ENCODE measurements at regions not wholly inside any gene's neighbourhood (a gene's known extent, or its start where the extent isn't known, plus 50 kb on each side); places are given as distances from the start of the nearest gene placed in this dataset.
"Not testable (repeated sequence)": the region's sequence is repeated elsewhere in the genome, so short reads cannot be mapped to it uniquely, and the experiment has no call there.

DNA sequence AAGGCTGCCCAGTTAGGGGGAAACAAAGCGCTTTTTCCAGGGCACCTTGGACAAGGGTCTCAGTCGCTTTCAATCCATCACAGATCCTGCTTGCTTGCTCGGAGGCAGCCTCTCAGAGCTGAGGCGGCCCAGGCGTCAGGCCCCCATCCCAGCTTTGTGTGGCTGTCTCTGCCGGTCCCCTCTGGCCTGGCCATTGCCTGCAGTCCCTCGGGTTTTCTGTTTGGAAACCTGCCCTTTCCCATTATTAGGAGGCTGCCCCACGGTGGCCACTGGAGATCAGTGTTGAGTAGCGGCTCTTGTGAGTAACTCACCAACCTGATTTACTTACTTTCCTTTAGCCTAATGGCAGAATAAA is 216.1 kb downstream of the GLRX3 start:
- DNase-seq = no peak

DNA sequence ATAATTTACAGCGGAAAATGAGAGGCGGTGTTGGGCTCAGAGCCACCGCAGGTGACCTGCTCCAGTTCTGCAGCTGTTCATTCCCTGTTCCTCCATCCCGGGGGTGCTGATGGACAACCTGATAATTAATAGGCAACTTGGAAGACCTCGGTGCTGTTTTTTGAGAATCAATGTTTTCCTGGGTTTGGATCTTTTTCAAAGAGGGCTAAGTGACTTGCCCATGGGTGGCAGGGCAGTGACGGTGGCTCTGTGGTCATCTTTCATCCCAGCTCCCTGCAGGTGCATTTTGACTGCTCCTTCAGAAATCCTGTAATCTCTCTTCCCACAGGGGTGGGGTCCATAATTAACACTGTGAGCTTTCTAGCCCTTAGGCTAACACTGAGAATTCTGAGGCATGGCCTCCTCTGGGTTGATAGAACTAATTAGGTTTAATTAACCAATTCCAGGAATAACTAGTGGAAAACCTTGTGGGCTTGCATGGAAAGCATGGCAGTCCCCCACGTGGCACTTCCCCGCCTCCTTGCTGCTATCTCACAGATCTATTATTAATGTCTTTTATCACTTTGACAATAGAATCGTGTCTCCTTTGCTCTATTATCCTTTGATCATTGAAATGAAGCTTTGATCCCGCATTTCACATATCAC is 217.9 kb downstream of the GLRX3 start:
- no peak for DNase-seq

DNA sequence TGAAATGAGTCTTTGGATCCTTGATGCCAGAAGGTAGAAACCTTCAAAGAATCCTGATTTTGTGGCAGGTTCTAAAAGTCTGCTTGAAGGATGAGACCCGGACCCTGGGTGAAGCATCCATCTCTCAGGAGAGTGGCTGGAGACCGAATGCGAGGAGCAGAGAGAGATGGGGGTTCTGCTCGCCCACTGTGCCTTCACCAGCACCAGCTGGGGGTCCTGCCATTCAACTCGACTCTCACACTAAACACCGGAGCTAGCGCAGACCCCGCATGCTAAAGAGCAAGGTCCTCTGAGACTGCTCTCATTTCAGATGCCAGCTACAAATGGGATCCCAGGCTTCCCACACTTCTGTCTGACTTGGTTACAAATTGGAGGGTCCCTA is 218.4 kb downstream of the GLRX3 start:
- DNase-seq = no peak

DNA sequence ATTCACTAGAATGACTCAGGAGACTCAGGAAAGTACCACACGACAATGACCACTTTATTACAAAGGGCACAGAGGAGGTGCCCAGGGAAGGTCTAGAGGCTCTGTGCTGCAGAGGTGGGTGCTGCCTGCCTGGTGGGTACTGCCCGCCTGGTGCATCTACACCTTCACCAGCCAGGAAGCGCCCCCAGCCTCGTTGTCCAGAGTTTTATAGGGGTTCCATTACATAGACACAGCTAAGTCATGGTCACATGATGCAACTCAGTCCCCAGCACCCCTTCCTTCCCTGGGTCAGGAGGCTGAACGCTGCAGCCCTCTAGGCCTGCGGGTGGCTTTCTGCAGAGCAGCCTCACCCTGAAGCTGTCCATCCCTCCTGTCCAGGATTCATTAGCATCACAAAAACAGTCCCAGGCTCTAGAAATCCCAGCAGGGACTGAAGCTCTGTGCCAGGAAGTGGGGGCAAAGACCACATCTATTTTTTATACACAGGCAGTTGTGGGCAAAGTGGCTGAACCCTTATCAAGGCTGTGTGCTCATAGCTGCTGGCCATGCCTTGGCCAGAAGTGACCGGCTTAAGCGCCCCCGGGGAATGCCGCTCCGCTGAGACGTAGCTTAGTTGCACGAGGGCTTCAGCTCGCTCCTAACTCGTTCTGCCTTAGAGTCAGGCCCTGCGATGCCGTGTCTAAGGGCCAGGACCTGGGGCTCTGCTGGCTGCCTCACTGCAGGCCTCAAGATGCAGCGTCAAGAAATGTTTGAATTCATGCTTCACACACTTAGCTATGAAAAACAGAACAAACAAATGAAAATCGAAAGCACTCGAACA is 219.0 kb downstream of the GLRX3 start:
- DNase-seq = no peak

DNA sequence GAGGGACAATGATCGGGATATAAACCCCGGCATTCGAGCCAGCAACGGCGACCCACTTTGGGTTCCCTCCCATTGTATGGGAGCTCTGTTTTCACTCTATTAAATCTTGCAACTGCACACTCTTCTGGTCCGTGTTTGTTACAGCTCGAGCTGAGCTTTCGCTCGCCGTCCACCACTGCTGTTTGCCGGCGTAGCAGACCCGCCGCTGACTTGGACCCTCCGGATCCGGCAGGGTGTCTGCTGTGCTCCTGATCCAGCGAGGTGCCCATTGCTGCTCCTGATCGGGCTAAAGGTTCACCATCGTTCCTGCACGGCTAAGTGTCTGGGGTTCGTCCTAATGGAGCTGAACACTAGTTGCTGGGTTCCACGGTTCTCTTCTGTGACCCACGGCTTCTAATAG is 220.2 kb downstream of the GLRX3 start:
- DNase-seq = not testable (repeated sequence)

DNA sequence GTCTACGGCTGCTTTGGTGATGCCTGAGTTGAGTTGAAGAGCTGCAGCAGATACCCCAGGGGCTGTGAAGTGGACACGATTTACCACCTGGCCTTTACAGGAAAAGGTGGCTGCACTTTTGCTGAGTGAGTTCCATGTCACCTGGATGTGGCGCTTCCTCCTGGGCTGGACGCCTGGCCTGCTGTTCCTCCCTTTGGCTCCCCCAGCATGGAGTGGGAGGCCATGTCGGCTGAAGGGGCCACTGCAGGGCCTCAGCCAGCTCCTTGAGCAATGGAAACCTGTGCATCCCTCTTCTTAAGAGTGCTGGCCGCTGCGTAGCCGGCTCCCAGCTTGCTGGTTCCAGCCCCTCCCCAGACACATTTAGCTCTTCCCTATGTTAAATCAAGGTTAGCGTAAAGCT is 221.0 kb downstream of the GLRX3 start:
- no peak for DNase-seq

DNA sequence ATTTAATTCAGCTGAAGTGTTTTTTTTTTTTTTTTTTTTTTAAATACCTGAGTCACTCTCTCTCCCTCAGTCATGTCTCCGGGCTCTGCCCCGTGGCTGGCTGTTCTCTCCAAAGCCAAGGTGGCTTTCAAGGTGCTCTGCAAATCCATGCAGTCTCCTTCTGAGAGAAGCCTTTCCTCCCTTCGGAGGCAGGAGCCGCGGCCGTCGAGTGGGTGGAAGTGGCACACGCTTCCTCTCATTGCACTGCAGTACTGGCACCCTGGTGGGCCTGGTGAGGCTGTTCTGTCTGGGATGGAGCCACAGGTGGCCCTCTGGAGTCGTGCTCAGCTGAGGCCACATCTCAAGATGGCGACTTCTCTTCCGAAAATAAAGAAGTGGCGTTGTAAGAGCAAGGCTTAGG is 221.8 kb downstream of the GLRX3 start:
- DNase-seq = no peak

DNA sequence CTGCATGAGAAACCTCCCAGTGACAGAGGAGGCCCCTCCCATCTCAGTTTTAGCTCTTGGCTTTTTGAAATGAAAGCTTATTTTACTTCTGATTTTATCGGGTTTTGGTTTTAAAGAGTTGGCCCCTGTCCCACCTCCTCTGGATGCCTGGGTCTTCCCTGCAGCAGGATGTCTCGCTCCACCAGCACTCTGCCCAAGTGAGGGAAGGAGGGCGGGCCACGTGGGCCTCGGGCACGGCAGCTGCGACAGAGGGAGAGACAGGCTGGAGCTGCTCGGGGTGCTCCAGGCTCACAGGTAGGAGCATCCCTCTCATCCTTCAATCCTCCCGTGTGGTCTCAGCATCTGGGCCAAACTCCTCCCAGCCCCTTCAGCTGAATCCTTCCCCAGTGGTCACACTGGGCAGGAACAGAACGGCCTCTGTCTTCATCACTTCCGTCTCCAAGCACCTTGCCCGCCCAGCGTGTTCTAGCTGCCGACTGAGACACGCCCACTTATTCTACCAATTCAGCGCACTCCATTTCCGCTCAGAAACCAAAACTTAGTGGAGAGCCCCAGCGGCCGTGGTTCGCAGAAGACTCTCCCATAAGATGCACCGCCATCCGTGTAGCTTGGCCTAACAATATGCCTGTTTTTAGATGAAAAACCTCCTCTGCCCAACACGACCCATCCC is 222.9 kb downstream of the GLRX3 start:
- no peak for DNase-seq

DNA sequence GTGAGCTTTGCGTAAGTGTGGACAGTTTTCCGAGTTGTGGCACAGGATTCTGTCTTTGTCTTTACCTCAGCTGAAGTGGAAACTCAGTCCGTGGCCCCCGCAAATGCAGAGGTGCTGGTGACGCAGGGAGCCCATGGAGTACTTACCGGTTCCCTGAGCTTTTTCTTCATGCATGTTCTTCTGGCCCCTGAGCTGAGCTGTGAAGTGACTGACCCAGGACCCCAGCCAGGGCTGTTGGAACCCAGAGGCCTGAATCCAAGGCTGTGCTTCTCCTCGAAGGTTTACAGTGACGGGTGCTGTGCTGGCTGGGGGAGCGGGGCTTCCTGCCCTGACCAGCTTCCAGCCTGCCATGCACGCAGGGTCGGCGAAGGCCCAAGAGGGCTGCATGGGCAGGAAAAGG is 223.5 kb downstream of the GLRX3 start:
- no peak for DNase-seq

DNA sequence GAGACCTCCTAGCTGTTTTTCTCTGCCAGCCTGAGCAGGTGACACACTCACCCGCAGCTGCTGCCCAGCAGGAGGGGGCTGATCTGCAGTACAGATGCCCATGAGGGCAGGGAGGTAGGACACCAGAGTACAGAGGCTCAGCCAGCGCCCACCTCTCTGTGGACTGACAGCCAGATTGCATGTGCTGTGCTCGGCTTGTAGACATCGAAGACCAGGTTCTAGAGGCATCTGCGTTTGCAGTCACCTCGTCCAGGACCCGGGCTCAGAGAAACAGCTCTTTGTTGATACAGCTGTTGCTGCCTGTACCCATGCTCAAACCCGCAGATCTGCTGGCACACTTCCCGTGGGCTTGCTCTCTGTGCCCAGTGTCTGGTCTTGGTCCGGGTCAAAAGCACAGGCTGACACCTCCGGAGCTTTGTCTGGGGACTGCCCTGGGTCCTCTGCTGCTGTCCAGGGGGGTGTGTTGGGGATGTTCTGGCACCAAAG is 224.7 kb downstream of the GLRX3 start:
- DNase-seq = no peak

DNA sequence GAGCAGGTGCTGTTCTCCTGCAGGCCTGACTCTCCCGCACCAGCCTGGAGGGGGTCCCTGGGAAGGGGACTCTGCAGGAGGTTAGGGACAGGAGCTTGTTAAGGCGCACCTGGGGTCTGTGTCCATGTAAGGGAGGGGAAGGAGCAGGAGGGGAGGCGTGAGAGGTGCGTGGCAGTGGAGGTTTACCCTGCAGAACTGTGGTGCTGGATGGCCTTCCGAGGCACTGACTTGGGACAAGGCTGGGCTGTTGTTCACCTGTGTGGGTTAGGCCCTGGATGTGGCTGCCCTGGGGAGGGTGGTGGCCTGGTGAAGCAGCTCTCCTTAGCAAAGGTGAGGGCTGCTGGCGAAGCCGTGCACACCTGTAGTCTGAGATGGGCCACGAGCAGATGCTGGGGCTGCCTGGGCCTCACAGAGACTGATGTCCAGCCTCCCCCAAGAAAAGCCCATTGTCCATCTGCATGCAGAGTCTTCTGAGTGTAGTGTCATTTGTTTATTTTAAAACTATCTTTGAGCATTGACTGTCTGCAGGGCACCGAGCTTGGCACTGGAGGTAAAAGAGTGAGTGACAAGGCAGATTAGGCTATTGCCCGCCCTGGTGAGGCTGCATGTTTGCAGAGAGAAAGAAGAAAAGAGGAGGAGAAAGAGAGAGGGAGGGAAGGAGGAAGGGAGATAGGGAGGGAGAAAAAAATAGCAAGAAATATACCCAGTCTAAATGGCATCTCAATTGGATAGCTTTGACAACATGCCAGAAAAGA is 225.3 kb downstream of the GLRX3 start:
- no peak for DNase-seq

DNA sequence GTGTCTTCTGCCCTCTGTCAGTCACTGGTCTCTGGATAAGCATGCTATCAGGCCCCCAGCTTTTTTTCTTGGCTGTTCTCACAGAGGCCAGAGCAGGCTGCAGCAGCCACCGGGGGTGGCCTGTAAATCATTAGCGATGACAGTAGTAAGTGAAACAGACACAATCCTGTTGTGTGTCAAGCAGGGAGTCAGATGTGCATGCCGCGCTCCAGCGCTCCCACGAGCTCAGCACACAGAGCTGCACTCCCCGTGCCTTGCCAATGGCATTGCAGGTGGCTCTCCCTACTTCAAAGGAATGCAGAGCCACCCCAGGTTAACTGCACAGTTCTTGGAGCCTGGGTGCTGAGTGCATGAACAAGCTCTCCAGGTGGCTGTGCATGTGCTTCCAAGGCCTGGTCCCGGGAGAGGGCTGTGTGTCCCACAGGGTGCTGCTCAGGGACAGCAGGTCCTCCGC is 226.1 kb downstream of the GLRX3 start:
- no peak for DNase-seq

DNA sequence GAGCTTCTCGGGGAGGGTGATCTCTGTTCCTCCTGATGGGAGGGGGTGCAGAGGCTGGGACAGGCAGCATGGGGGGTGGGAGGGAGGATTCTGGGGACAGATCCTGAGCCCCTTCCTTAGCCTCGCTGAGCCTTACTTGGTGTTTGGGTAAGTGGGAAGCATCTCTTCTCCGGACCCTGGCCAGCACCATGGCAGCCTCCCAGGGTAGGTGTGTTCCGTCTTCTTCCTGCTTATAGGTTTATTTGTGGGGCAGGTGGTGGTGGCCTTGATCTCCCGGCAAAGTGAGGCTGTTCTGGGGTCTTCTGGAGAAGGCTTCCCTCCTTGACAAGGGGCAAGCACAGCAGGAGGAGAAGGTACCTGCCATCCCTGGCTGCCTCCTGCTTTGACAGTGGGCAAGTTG is 226.9 kb downstream of the GLRX3 start:
- no peak for DNase-seq

DNA sequence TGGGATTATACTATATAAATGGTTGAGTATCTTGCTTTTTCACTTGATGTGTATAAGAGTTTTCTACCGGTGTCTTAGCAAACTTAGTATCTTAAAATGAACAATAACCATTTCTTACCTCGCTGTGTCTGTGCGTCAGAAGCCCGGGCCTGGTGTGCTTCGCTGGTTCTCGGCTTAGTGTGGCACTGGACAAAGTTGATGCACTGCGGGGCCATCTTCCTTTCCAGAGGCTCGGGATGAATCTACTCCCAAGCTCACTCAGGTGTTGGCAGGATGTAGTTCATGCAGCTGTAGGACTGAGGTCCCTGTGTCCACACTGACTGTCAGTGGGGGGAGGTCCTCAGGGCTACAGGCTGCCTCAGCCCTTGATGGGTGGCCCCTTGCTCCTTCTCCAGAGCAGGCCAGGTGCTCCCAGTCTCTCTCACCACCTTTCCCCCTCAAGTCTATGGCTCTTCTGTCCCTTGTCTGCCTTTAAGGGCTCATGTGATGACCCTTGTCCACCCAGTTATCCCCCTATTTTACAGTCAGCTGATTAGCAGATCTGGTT is 227.8 kb downstream of the GLRX3 start:
- no peak for DNase-seq

DNA sequence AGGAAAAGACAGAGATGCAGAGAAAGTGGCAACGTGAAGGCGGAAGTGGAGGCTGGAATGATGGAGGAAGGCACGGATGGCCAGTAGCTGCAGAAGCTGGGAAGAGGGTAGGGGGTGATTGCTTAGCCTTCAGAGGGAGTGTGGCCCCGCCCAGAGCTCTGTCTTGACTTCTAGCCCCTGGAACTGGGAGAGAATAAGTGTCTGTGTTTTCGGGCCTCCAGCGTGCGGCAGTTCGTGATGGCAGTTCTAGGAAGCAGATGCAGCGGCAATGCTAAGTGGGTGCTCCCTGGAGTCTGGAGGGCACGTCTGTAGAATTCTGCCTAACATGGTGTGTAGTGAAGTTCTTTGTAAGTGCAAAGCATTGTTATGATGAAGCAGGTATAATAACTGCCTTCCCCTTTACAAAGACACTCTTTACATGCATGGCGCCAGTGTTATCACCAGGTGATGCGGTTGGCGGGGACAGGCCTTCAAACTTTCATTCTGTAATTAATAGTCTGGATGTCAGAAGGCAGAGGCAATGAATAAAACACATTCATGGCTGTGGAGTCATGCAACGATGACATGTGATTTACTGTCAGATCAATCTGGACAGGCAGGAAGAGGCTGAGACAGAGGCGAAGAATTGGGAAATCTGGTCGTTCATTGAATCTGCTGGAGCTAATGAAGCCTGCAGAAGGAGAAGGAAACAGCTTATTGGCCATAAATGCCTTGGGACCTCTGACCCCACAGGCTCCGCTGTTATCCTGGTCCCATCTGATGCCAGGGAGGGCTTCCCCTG is 228.6 kb downstream of the GLRX3 start:
- no peak for DNase-seq

DNA sequence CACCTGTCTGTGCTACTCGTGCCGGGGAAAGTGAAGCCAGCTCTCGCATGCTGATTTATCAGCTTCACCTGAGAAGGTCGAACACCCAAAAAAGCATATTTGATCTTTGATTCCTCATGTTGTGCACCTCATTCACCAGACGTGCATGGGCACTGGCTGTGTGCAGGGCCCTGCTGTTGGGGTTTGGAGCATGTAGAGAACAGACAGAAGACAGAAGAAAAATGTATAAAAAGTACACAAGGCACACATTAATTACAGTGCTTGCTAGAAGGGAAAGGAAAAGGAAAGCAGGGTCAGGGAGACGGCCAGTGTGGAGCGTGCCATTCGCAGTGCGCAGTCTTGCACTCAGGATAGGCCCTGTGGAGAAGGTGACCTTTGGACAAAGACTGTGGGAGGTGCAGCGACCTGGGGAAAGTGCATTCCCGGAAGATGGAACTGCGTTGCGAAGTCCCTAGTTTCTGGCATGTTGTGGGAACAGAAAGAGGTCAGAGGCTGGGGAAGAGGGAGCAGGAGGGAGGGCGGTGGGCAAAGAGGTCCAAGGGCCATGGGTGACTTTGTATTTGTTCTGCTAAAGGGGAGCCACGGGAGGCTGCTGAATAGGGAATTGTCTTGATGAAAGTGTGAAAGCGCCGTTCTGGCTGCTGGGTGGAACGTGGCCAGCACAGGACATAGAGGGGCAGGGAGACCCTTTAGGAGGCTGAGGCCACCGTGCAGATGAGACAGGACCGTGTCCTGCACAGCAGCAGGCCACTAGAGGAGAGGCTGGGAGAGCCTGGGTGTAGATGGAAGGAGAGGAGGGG is 232.8 kb downstream of the GLRX3 start:
- DNase-seq = no peak

DNA sequence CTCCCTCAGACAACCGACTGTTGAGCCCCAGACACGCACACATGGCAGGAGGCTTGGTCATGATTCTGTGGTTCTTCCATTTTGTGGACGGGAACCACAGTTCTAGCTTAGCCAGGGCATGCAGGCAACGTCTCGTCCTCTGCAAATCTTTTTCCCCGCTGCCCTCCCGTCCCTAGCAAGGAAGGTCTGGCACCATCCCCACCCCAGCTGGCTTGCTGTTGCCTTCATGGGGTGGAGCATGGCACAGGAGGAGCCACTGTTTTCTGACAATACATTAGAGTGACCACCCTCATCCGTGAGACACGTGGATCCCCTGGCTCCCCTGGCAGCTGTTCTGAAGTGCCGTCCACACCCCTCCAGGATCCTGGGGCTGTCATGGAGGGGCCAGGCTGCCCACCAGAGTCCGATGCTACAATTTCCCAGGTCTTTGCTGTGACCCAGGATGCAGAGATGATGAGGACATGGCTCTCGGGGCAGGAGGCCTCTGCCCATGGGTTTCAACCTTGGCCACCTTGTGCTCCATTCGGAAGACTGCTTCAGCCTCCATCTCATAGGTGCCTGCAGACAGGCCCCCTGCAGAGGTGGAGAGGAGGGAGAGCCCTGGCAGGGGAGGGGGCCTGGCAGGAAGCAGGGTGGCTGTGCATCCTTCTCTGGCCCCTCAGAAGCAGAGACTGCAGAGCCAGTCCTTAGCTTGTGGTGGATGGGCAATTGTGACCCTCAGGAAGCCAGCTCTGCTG is 233.6 kb downstream of the GLRX3 start:
- DNase-seq = no peak

DNA sequence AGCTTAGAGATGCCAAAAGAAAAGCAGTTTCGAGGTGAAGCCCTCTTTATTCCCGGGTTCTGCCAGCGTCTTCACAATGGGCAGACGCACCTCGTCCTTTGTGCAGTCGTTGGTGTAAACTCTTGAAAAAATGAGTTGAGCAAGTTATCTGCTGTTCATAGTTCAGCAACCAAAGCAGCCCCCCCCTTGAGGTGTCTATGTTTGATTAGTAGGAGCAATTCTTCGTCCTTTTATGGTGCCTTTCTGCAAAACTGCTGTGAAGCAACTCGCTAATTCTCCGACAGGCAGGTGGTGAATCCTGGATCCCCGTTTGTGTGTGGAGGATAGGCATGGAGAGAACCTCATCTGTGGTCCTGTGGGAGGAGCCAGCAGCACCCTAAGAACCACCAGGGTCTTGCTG is 234.5 kb downstream of the GLRX3 start:
- DNase-seq = no peak

DNA sequence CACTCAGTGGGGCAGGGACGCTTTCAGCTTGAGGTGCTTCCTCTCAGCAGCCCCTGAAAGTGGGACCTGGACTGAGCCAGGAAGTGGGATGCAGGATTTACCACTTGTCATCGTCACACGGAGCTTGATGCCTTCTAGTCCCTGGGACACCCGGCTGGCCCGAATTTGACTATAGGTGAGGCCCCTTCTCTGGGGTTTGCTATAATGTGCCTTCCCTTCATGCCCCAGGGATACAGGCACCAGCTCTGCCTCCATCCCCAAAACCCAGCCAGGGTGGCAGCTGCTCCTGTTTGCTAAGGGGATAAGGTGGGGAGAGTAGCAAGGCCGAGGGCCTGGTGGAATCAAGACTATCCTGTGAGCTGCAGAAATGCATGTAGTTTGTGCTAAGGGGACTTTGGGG is 235.0 kb downstream of the GLRX3 start:
- DNase-seq = no peak

DNA sequence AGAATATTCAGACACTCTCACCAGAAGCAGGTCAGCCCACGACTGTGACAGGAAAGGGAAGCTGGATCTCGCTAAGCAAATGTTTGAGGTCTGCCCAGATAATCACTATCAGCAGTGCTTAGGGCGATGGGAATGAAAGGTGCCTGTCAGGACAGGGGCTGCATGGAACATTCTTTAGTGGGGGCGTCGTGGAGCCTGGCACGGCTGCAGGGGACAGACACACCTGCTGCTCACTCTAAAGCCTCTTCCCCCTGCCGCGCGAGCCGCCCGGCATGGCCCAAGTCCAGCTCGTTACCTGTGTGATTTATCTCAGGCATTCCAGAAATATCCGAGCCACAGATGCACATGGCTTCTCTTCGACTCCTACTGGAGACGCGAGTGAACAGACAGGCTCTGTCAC is 235.5 kb downstream of the GLRX3 start:
- DNase-seq = no peak

DNA sequence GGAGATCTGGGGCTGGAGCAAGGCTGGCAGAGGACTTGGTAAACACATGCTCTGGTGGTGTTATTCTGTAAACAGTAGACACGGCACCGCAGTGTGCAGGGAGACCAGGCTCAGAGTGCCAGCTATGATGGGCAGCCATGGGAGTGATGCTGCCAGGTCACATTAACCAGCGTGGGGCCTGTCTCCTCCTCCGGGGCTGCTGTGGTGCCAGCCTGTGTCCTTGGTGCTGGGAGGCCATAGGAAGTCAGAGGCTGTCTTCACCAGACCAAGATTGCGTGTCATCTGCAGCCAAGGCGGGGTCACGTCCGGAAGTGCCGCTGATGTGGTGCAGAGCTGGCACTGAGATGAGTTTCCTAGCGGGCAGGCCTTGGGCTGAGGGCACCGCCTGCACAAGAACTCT is 236.0 kb downstream of the GLRX3 start:
- no peak for DNase-seq
